NCI-H82 treated with DMSO at 0.1 percent for 48 hours (cell line): ENCODE measurements at regions not wholly inside any gene's neighbourhood (a gene's known extent, or its start where the extent isn't known, plus 50 kb on each side); places are given as distances from the start of the nearest gene placed in this dataset.
"Not testable (repeated sequence)": the region's sequence is repeated elsewhere in the genome, so short reads cannot be mapped to it uniquely, and the experiment has no call there.

Source experiments
- DNase-seq: peaks from one replicate; lab custom pipeline; 2025; ENCODE audit not compliant: unreplicated experiment; lab: John Stamatoyannopoulos, UW

DNA sequence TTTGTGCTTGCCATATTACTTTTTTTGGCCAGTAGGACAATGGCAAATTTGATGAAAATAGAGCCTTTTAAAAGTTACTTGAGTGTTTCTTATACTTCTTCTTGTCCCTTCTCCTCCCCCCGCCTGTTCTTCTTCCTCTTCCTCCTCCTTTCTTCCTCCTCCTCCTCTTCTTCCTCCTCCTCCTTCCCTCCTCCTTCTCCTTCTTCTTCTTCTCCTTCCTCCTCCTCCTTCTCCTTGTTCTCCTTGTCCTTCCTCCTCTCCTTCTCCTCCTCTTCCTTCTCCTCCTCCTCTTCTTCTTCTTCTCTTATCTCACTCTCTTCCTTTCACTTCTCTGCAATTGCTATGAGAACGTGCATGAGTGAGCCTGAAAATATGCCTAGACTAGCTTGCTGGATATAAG, 466.2 kb upstream of the NR5A2 start:
- DNase-seq, result no peak

GRCh38 chr1:199573047-199573446, 454.5 kb upstream of the NR5A2 start:
- DNase-seq, result no peak

- DNase-seq, result no peak
Measured at GRCh38 chr1:199574950-199575349, 452.6 kb upstream of the NR5A2 start.

- DNase-seq, result no peak
Measured at GRCh38 chr1:199580300-199580699, 447.2 kb upstream of the NR5A2 start.

- DNase-seq, result no peak
Measured at GRCh38 chr1:199585392-199585791, 442.1 kb upstream of the NR5A2 start.

- no peak for DNase-seq
Measured at GRCh38 chr1:199590708-199591107, 436.8 kb upstream of the NR5A2 start.

DNA sequence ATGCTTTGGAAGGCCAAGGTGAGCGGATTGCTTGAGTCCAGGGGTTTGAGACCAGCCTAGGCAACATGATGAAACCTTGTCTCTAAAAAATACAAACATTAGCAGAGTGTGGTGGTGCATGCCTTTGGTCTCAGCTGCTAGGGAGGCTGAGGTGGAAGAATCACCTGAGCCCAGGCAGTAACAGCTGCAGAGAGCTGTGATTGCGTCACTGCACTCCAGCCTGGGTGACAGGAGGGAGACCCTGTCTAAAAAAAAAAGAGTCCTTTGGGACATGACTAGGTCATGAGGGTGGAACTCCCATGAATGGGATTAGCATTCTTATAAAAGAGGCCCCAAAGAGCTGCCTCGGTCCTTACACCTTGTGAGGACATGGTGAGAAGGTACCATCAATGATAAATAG, 436.0 kb upstream of the NR5A2 start:
- DNase-seq, result no peak

GRCh38 chr1:199593475-199593874, 434.0 kb upstream of the NR5A2 start:
- DNase-seq, result no peak

- DNase-seq, result not testable (repeated sequence)
Measured at GRCh38 chr1:199596448-199596847, 431.1 kb upstream of the NR5A2 start.

DNA sequence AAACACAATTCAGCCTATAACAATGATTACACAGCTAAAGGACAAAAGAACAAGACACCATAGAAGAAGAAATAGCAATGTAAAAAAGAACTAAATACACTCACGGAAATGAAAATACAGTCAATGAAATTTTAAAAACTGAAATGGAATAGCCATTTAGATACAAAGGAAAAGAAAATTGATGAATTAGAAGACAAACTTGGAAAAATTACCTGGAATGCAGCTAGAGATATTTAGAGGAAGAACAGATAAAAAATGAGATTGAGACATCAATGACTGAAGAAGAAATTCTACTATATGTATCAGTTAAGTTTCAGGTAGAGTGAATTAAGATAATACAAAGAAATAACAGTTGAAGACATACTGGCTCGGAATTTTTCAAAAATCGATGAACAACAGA, 430.4 kb upstream of the NR5A2 start:
- DNase-seq, result no peak

GRCh38 chr1:199608414-199608813, 419.1 kb upstream of the NR5A2 start:
- DNase-seq, result no peak

- no peak for DNase-seq
Measured at GRCh38 chr1:199612976-199613774, 414.3 kb upstream of the NR5A2 start.

GRCh38 chr1:199616947-199617346, 410.6 kb upstream of the NR5A2 start:
- no peak for DNase-seq

- no peak for DNase-seq
Measured at GRCh38 chr1:199619223-199619622, 408.3 kb upstream of the NR5A2 start.

GRCh38 chr1:199626228-199626627, 401.3 kb upstream of the NR5A2 start:
- not testable (repeated sequence) for DNase-seq

- no peak for DNase-seq
Measured at GRCh38 chr1:199629624-199630023, 397.9 kb upstream of the NR5A2 start.

DNA sequence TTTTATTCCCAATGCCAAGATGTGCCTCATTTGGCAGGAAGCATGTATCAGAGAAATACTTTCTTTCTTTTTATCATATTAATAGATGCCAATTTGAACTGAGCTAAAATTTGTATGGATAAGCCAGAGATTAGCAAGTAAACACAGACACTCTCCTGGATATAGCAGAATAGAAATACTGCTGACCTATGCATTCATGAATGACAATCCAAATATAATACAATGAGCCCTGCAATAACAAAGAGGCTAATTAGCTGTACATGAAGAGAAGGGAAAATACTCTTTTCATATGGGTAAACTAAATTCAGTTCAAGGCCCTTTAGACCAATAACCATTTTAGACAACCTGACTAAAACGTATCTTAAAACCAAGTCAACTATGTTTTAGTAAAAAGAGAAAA, 388.1 kb upstream of the NR5A2 start:
- no peak for DNase-seq

- no peak for DNase-seq
Measured at GRCh38 chr1:199641531-199641930, 386.0 kb upstream of the NR5A2 start.

- DNase-seq, result no peak
Measured at GRCh38 chr1:199644912-199645311, 382.6 kb upstream of the NR5A2 start.

GRCh38 chr1:199646761-199647160, 380.7 kb upstream of the NR5A2 start:
- DNase-seq, result no peak

DNA sequence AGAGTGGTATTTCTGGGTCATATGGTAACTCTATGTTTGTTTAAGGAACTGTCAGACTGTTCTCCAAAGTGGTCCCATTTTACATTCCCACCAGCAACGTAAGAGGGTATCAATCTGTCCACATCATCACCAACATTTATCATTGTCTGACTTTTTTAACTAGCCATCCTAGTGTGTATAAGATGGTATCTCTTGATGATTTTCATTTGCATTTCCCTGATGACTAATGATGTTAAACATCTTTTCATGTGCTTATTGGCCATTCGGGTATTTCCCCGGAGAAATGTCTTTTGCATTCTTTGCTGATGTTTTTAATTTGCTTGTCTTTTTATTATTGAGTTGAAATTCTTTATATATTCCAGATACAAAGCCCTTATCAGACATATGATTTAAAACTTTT, 370.1 kb upstream of the NR5A2 start:
- no peak for DNase-seq

GRCh38 chr1:199660071-199660470, 367.4 kb upstream of the NR5A2 start:
- no peak for DNase-seq

- DNase-seq, result no peak
Measured at GRCh38 chr1:199665371-199665770, 362.1 kb upstream of the NR5A2 start.
